Neural progenitor cell (in vitro differentiated cells): ENCODE measurements at regions not wholly inside any gene's neighbourhood (a gene's known extent, or its start where the extent isn't known, plus 50 kb on each side); places are given as distances from the start of the nearest gene placed in this dataset.
A peak's percentile ranks its signal among the peaks of the same experiment; 100 is the strongest.

ENCODE experiments used
- DNase-seq: peaks from one replicate; pipeline ENCODE4 v3.0.0-alpha.2; 2016; ENCODE audit warnings: low spot score
- H2AFZ ChIP-seq: fragments of 200-600 bp; sonication (generic); replicated peaks from 2 replicates; pipeline ENCODE4 v1.6.1; 2016; ENCODE audit warnings: antibody characterized with exemption
- H3F3A ChIP-seq: fragments of 200-600 bp; sonication (generic); 2 replicates; pipeline ENCODE4 v1.6.1; 2016; ENCODE audit warnings: antibody characterized with exemption, low read depth
- H3K27ac ChIP-seq: fragments of 200-600 bp; sonication (generic); 2 replicates; pipeline ENCODE4 v1.5.1; 2016; ENCODE audit warnings: mild to moderate bottlenecking
- H3K27me3 ChIP-seq: fragments of 200-600 bp; sonication (generic); 2 replicates; pipeline ENCODE4 v1.6.1; 2016; ENCODE audit warnings: mild to moderate bottlenecking, moderate library complexity
- H3K36me3 ChIP-seq: fragments of 200-600 bp; sonication (generic); 2 replicates; pipeline ENCODE4 v1.5.1; 2016
- H3K4me1 ChIP-seq: fragments of 200-600 bp; sonication (generic); 2 replicates; pipeline ENCODE4 v1.6.1; 2016; ENCODE audit warnings: mixed run types
- H3K4me2 ChIP-seq: fragments of 200-600 bp; sonication (generic); 2 replicates; pipeline ENCODE4 v1.6.1; 2016
- H3K4me3 ChIP-seq: fragments of 200-600 bp; sonication (generic); 2 replicates; pipeline ENCODE4 v1.5.1; 2016
- H3K79me2 ChIP-seq: fragments of 200-600 bp; sonication (generic); 2 replicates; pipeline ENCODE4 v1.6.1; 2016; ENCODE audit warnings: low read depth
- H3K9ac ChIP-seq: fragments of 200-600 bp; sonication (generic); 2 replicates; pipeline ENCODE4 v1.6.1; 2016
- H3K9me3 ChIP-seq: fragments of 200-600 bp; sonication (generic); 2 replicates; pipeline ENCODE4 v1.5.1; 2016; ENCODE audit warnings: low read depth
- H4K20me1 ChIP-seq: fragments of 200-600 bp; sonication (generic); 2 replicates; pipeline ENCODE4 v1.6.1; 2016; ENCODE audit warnings: low read depth
- H3K27ac Mint-ChIP-seq: 3 replicates; pipeline ENCODE4 v1.8.0; 2021; ENCODE audit warnings: mixed read lengths
- H3K27me3 Mint-ChIP-seq: 2 replicates; pipeline ENCODE4 v1.8.0; 2022; ENCODE audit warnings: low read depth, mild to moderate bottlenecking, inconsistent platforms, moderate library complexity, mixed read lengths; ENCODE audit not compliant: insufficient read depth
- H3K36me3 Mint-ChIP-seq: 3 replicates; pipeline ENCODE4 v1.8.0; 2021; ENCODE audit warnings: mixed read lengths
- H3K4me1 Mint-ChIP-seq: 3 replicates; pipeline ENCODE4 v1.8.0; 2021; ENCODE audit warnings: mixed read lengths
- H3K4me3 Mint-ChIP-seq: 3 replicates; pipeline ENCODE4 v1.8.0; 2021; ENCODE audit warnings: mild to moderate bottlenecking, moderate library complexity, mixed read lengths
- H3K9me3 Mint-ChIP-seq: 3 replicates; pipeline ENCODE4 v1.8.0; 2020; ENCODE audit warnings: mixed read lengths
- CTCF ChIP-seq: fragments of 200-600 bp; sonication (generic); IDR thresholded peaks from 2 replicates; pipeline ENCODE4 v1.5.1; 2017; ENCODE audit warnings: antibody characterized with exemption, mild to moderate bottlenecking
- EZH2 ChIP-seq: fragments of 200-600 bp; sonication (generic); IDR thresholded peaks from 2 replicates; pipeline ENCODE4 v1.6.1; 2017; ENCODE audit warnings: antibody characterized with exemption, mild to moderate bottlenecking, moderate library complexity
- EZH2phosphoT487 ChIP-seq: fragments of 200-600 bp; sonication (generic); IDR thresholded peaks from 2 replicates; pipeline ENCODE4 v1.6.1; 2017; ENCODE audit warnings: antibody characterized with exemption

GRCh38 chr20:1782181-1782580 is 113.0 kb upstream of the SIRPA start:
- no peak overlapping the region for H2AFZ ChIP-seq
- Mint-ChIP-seq H3K4me1 (peaks cover 5% of the 10 kb centered on the region), H3K27ac (no peak overlapping the region), H3K9me3 (no peaks in the 10 kb centered on the region), H3K36me3 (no peaks in the 10 kb centered on the region), H3K27me3 (peaks cover 15% of the 10 kb centered on the region), H3K4me3 (no peak overlapping the region)
- H3K9ac ChIP-seq = no peak overlapping the region
- H3K4me1 ChIP-seq = no peaks in the 10 kb centered on the region
- H3K27me3 ChIP-seq = peaks cover 37% of the 10 kb centered on the region
- no peaks in the 10 kb centered on the region for H3K79me2 ChIP-seq
- no peak overlapping the region for H3K4me2 ChIP-seq
- H3K36me3 ChIP-seq = no peaks in the 10 kb centered on the region
- no peaks in the 10 kb centered on the region for H3F3A ChIP-seq
- H3K4me3 ChIP-seq = no peak overlapping the region
- no peak overlapping the region for H3K27ac ChIP-seq
- H3K9me3 ChIP-seq = no peaks in the 10 kb centered on the region
- DNase-seq = no peak
- H4K20me1 ChIP-seq = no peaks in the 10 kb centered on the region
- TF ChIP-seq CTCF = no peak
- no peak for TF ChIP-seq EZH2phosphoT487
- no peak for TF ChIP-seq EZH2

GRCh38 chr20:1779567-1779966 is 115.6 kb upstream of the SIRPA start:
- Histone ChIP-seq H3K9me3 (no peaks in the 10 kb centered on the region), H3F3A (peaks cover 8% of the 10 kb centered on the region), H3K27ac (no peak overlapping the region), H3K27me3 (peaks cover 27% of the 10 kb centered on the region), H3K36me3 (no peaks in the 10 kb centered on the region), H3K9ac (no peak overlapping the region), H3K4me2 (no peak overlapping the region), H3K4me3 (no peak overlapping the region), H4K20me1 (no peaks in the 10 kb centered on the region), H3K4me1 (peaks cover 7% of the 10 kb centered on the region), H2AFZ (no peak overlapping the region), H3K79me2 (peaks cover 16% of the 10 kb centered on the region)
- no peaks in the 10 kb centered on the region for H3K36me3 Mint-ChIP-seq
- H3K27me3 Mint-ChIP-seq = peaks cover 12% of the 10 kb centered on the region
- no peak overlapping the region for H3K4me3 Mint-ChIP-seq
- peaks cover 14% of the 10 kb centered on the region for H3K4me1 Mint-ChIP-seq
- no peak for TF ChIP-seq CTCF
- no peak for TF ChIP-seq EZH2
- no peak for TF ChIP-seq EZH2phosphoT487
- DNase-seq = no peak
- H3K27ac Mint-ChIP-seq = no peak overlapping the region
- H3K9me3 Mint-ChIP-seq = no peaks in the 10 kb centered on the region

- Histone ChIP-seq H3K27me3 (peaks cover 27% of the 10 kb centered on the region), H3K9me3 (no peaks in the 10 kb centered on the region), H3K27ac (no peak overlapping the region), H2AFZ (no peak overlapping the region), H3K4me3 (no peak overlapping the region), H3F3A (peaks cover 8% of the 10 kb centered on the region), H3K4me2 (no peak overlapping the region), H3K79me2 (peaks cover 16% of the 10 kb centered on the region), H4K20me1 (no peaks in the 10 kb centered on the region), H3K9ac (no peak overlapping the region), H3K4me1 (peaks cover 7% of the 10 kb centered on the region), H3K36me3 (no peaks in the 10 kb centered on the region)
- TF ChIP-seq EZH2phosphoT487 (no peak), CTCF (no peak), EZH2 (no peak)
- Mint-ChIP-seq H3K4me3 (no peak overlapping the region), H3K27me3 (peaks cover 10% of the 10 kb centered on the region), H3K36me3 (peaks cover 2% of the 10 kb centered on the region), H3K27ac (no peak overlapping the region), H3K4me1 (peaks cover 14% of the 10 kb centered on the region), H3K9me3 (no peaks in the 10 kb centered on the region)
- DNase-seq = no peak
Measured at GRCh38 chr20:1778338-1778737, 116.9 kb upstream of the SIRPA start.

- Histone ChIP-seq H2AFZ (peak overlapping the region; percentile 34), H3K9me3 (no peaks in the 10 kb centered on the region), H3K36me3 (no peaks in the 10 kb centered on the region), H3K4me1 (peaks cover 7% of the 10 kb centered on the region), H3K79me2 (peaks cover 16% of the 10 kb centered on the region), H3K4me2 (peak overlapping the region; percentile 86), H3K4me3 (no peak overlapping the region), H3K27ac (no peak overlapping the region), H3F3A (peaks cover 8% of the 10 kb centered on the region), H3K27me3 (peaks cover 27% of the 10 kb centered on the region), H4K20me1 (no peaks in the 10 kb centered on the region), H3K9ac (no peak overlapping the region)
- Mint-ChIP-seq H3K4me3 (peak overlapping the region; percentile 98), H3K4me1 (peaks cover 14% of the 10 kb centered on the region), H3K9me3 (no peaks in the 10 kb centered on the region), H3K27ac (no peak overlapping the region), H3K27me3 (peaks cover 10% of the 10 kb centered on the region), H3K36me3 (peaks cover 2% of the 10 kb centered on the region)
- TF ChIP-seq CTCF (no peak), EZH2 (no peak), EZH2phosphoT487 (no peak)
- DNase-seq = no peak
Measured at GRCh38 chr20:1777476-1777820, 117.8 kb upstream of the SIRPA start.
